Uterus (tissue), 3 donors: ENCODE measurements at regions not wholly inside any gene's neighbourhood (a gene's known extent, or its start where the extent isn't known, plus 50 kb on each side); places are given as distances from the start of the nearest gene placed in this dataset.

Experiments
- DNase-seq, 2 donors: peaks; one replicate each; pipeline ENCODE4 v3.0.0-alpha.2; 2019 to 2020
- H3K27ac ChIP-seq, 2 donors: fragments of 200-600 bp; sonication (generic); 1 replicate in 1 of 2; 2 replicates in 1 of 2; pipeline ENCODE4 v1.5.1; 2016 to 2018
- H3K27me3 ChIP-seq, 2 donors: fragments of 200-600 bp; sonication (generic); one replicate each; pipeline ENCODE4 v1.5.1; 2018 to 2019; ENCODE audit warnings: control low read depth in 1 of 2
- H3K36me3 ChIP-seq, 2 donors: fragments of 200-600 bp; sonication (generic); one replicate each; pipeline ENCODE4 v1.5.1; 2019; ENCODE audit warnings: control low read depth in 1 of 2
- H3K4me1 ChIP-seq, 2 donors: fragments of 200-600 bp; sonication (generic); one replicate each; pipeline ENCODE4 v1.5.1; 2018 to 2019; ENCODE audit warnings: control low read depth in 1 of 2
- H3K4me3 ChIP-seq, 2 donors: fragments of 200-600 bp; sonication (generic); 1 replicate in 1 of 2; 2 replicates in 1 of 2; pipeline ENCODE4 v1.5.1; 2018 to 2019; ENCODE audit warnings: mild to moderate bottlenecking in 1 of 2
- H3K9me3 ChIP-seq, 2 donors: fragments of 200-600 bp; sonication (generic); one replicate each; pipeline ENCODE4 v1.5.1; 2019; ENCODE audit warnings: control low read depth in 1 of 2
- POLR2A ChIP-seq, 2 donors: fragments of 450-650 bp; IDR thresholded peaks; one replicate each; pipeline ENCODE4 v1.6.1; 2016; ENCODE audit warnings: antibody characterized with exemption in 2 of 2, mild to moderate bottlenecking in 1 of 2, moderate library complexity in 1 of 2
- intact Hi-C: fragments of 100-400 bp; cut with DNase I; formaldehyde crosslinking; loops from one replicate; pipeline ENCODE4 v1.15.1; 2023; ENCODE audit warnings: low total_unique reads
- TF ChIP-seq, protein P1 (sequence below), 4 experiments: fragments of 200-600 bp in 2 of 4; fragments of 450-650 bp in 2 of 4; sonication (generic) in 2 of 4; IDR thresholded peaks; one replicate each; pipeline ENCODE4 v1.5.1; 2016 to 2019; ENCODE audit warnings: antibody characterized with exemption in 4 of 4, mild to moderate bottlenecking in 2 of 4, moderate library complexity in 1 of 4
- donor health status: DM: yes; HTN: yes; CAD: no.

GRCh38 chr4:55758570-55758969 is 61.0 kb upstream of the EXOC1L start:
- H3K4me3 ChIP-seq: no peak overlapping the region
- no peaks in the 10 kb centered on the region for H3K9me3 ChIP-seq
- no peak for DNase-seq
- intact Hi-C loops: no loop called here
- TF ChIP-seq, protein P1, sequence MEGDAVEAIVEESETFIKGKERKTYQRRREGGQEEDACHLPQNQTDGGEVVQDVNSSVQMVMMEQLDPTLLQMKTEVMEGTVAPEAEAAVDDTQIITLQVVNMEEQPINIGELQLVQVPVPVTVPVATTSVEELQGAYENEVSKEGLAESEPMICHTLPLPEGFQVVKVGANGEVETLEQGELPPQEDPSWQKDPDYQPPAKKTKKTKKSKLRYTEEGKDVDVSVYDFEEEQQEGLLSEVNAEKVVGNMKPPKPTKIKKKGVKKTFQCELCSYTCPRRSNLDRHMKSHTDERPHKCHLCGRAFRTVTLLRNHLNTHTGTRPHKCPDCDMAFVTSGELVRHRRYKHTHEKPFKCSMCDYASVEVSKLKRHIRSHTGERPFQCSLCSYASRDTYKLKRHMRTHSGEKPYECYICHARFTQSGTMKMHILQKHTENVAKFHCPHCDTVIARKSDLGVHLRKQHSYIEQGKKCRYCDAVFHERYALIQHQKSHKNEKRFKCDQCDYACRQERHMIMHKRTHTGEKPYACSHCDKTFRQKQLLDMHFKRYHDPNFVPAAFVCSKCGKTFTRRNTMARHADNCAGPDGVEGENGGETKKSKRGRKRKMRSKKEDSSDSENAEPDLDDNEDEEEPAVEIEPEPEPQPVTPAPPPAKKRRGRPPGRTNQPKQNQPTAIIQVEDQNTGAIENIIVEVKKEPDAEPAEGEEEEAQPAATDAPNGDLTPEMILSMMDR (IDR thresholded peaks at IDR 0.05): no peak
- TF ChIP-seq POLR2A (IDR thresholded peaks at IDR 0.05): no peak
- H3K36me3 ChIP-seq: no peaks in the 10 kb centered on the region
- H3K4me1 ChIP-seq: no peaks in the 10 kb centered on the region
- no peak overlapping the region for H3K27ac ChIP-seq
- no peaks in the 10 kb centered on the region for H3K27me3 ChIP-seq

DNA sequence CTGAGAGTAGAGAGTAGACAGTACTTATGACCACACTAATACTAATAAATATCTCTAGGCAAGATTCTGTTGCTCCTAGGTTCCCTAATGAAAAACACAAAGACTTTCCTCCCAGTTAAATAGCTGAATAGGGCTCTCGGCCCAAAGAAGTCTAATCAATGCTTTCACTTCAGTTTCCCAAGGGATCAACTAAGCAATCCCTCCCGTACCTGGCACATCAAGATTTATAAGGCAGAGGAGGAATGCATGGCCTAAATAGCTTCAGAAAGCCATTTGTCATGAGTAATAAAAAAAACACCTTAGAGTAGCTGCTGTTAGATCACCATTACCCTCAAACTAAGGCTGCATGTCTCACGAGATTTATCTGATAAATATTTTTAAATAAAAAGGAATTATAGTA is 56.8 kb upstream of the EXOC1L start:
- Histone ChIP-seq H3K4me3 (no peak overlapping the region), H3K4me1 (no peaks in the 10 kb centered on the region), H3K36me3 (no peaks in the 10 kb centered on the region), H3K9me3 (no peaks in the 10 kb centered on the region), H3K27me3 (no peaks in the 10 kb centered on the region), H3K27ac (no peak overlapping the region)
- TF ChIP-seq, protein P1 (IDR thresholded peaks at IDR 0.05): no peak
- no peak for TF ChIP-seq POLR2A (IDR thresholded peaks at IDR 0.05)
- DNase-seq: no peak
- intact Hi-C loops: no loop called here

DNA sequence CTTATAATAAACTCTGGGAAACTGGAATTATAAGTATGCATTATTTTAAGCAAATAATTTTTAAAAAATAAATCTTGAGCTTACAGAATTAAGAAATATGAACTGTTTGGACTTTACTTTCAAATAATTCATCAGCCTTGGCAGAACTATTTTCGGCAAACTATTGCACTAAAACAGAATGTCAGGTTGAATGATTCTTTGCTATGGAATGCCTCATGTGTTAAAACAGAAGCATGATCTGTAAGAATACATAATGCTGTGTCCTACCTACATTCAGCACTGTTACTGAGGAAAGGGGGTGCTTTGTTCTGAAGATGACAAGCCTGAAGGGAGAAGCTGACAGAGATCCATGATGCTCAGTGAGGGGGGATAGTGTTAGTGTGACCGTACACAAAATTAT is 55.6 kb upstream of the EXOC1L start:
- Histone ChIP-seq H3K9me3 (no peaks in the 10 kb centered on the region), H3K4me1 (no peaks in the 10 kb centered on the region), H3K4me3 (no peak overlapping the region), H3K27ac (no peak overlapping the region), H3K36me3 (no peaks in the 10 kb centered on the region), H3K27me3 (no peaks in the 10 kb centered on the region)
- DNase-seq: no peak
- intact Hi-C loops: no loop called here
- TF ChIP-seq POLR2A (IDR thresholded peaks at IDR 0.05): no peak
- TF ChIP-seq, protein P1 (IDR thresholded peaks at IDR 0.05): no peak

GRCh38 chr4:55765070-55765469 is 54.5 kb upstream of the EXOC1L start:
- no peak overlapping the region for H3K27ac ChIP-seq
- no peak for TF ChIP-seq POLR2A (IDR thresholded peaks at IDR 0.05)
- TF ChIP-seq, protein P1 (IDR thresholded peaks at IDR 0.05): no peak
- DNase-seq: no peak
- no peaks in the 10 kb centered on the region for H3K4me1 ChIP-seq
- H3K9me3 ChIP-seq: no peaks in the 10 kb centered on the region
- no peak overlapping the region for H3K4me3 ChIP-seq
- intact Hi-C loops: no loop called here
- H3K36me3 ChIP-seq: no peaks in the 10 kb centered on the region
- H3K27me3 ChIP-seq: no peaks in the 10 kb centered on the region

DNA sequence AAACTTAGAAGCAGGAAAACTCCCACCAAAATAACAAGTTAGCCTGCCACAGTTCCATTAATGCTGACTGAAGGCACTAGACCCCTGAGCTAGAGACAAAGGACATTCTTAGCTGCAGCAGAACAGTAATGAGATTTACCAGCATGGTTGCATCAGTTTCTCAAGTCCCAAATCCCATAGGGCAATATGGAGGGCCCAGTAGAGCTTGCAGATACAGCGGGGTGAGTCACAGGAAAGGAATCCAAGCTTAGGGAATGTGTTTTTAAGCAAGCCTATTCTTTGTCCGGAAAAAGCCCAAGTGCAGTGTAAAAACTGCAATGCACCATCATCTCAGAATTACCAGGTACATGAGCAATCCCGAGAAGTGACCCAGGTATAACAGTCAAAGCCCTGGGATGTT is 51.3 kb upstream of the EXOC1L start:
- Histone ChIP-seq H3K27me3 (no peaks in the 10 kb centered on the region), H3K4me1 (no peaks in the 10 kb centered on the region), H3K27ac (no peak overlapping the region), H3K36me3 (no peaks in the 10 kb centered on the region), H3K4me3 (no peak overlapping the region), H3K9me3 (no peaks in the 10 kb centered on the region)
- DNase-seq: no peak
- no peak for TF ChIP-seq POLR2A (IDR thresholded peaks at IDR 0.05)
- TF ChIP-seq, protein P1 (IDR thresholded peaks at IDR 0.05): no peak
- intact Hi-C loops: no loop called here
